Activated T-cell treated with anti-CD3 and anti-CD28 coated beads, Interleukin-2, amount 50 U/mL, for 72 hours (primary cell): ENCODE measurements at regions not wholly inside any gene's neighbourhood (a gene's known extent, or its start where the extent isn't known, plus 50 kb on each side); places are given as distances from the start of the nearest gene placed in this dataset.
"Not testable (repeated sequence)": the region's sequence is repeated elsewhere in the genome, so short reads cannot be mapped to it uniquely, and the experiment has no call there.

Experiments used
- ATAC-seq, 2 donors: fragments of 150-1000 bp; cut with Tn5 transposase; replicated peaks in 1 of 2; 2 replicates each; pipeline ENCODE4 v1.10.0; 2021; ENCODE audit warnings: moderate library complexity in 2 of 2, mild to moderate bottlenecking in 1 of 2
- DNase-seq, 2 donors: peaks; one replicate each; pipeline ENCODE4 v3.0.0; 2021 to 2022; ENCODE audit warnings: mixed read lengths in 1 of 2
- H3K27ac Mint-ChIP-seq: one replicate; pipeline ENCODE4 v1.8.0; 2022; ENCODE audit warnings: mild to moderate bottlenecking, moderate library complexity, mixed read lengths
- H3K27me3 Mint-ChIP-seq: one replicate; pipeline ENCODE4 v1.8.0; 2022; ENCODE audit warnings: low read depth, mixed read lengths
- H3K36me3 Mint-ChIP-seq, 2 donors: one replicate each; pipeline ENCODE4 v1.8.0; 2022; ENCODE audit warnings: mixed read lengths in 2 of 2, mild to moderate bottlenecking in 1 of 2; ENCODE audit not compliant: insufficient read depth in 2 of 2
- H3K4me1 Mint-ChIP-seq: one replicate; pipeline ENCODE4 v1.8.0; 2022; ENCODE audit warnings: low read depth, mixed read lengths
- H3K4me3 Mint-ChIP-seq, 2 donors: one replicate each; pipeline ENCODE4 v1.8.0; 2022; ENCODE audit warnings: mild to moderate bottlenecking in 2 of 2, mixed read lengths in 2 of 2, moderate library complexity in 2 of 2
- H3K9me3 Mint-ChIP-seq, 2 donors: one replicate each; pipeline ENCODE4 v1.8.0; 2022; ENCODE audit warnings: mixed read lengths in 2 of 2

GRCh38 chr1:144140243-144140642 is 168.5 kb upstream of the FAM72C start:
- not testable (repeated sequence) for H3K4me1 Mint-ChIP-seq, H3K27me3 Mint-ChIP-seq, H3K36me3 Mint-ChIP-seq, H3K4me3 Mint-ChIP-seq, DNase-seq, H3K9me3 Mint-ChIP-seq, H3K27ac Mint-ChIP-seq, ATAC-seq

DNA sequence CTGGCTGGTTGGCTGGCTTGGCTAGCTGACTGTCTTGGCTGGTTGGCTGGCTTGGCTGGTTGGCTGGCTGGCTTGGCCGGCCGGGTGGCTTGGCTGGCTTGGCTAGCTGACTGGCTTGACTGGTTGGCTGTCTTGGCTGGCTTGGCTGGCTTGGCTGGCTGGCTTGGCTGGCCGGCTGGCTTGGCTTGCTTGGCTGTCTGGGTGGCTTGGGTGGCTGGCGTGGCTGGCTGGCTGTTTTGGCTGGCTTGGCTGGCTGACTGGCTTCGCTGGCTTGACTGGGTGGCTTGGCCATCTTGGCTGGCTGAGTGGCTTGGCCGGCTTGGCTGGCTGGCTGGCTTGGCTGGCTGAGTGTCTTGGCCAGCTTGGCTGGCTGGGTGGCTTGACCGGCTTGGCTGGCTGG is 133.2 kb upstream of the FAM72C start:
- DNase-seq, ATAC-seq, H3K4me3 Mint-ChIP-seq, H3K9me3 Mint-ChIP-seq, H3K27me3 Mint-ChIP-seq, H3K27ac Mint-ChIP-seq, H3K36me3 Mint-ChIP-seq, H3K4me1 Mint-ChIP-seq: not testable (repeated sequence)

GRCh38 chr1:144104000-144104677 is 132.4 kb upstream of the FAM72C start:
- DNase-seq = peak; percentile 18 to 35
- H3K36me3 Mint-ChIP-seq, H3K4me1 Mint-ChIP-seq, H3K9me3 Mint-ChIP-seq, H3K27me3 Mint-ChIP-seq, H3K27ac Mint-ChIP-seq, H3K4me3 Mint-ChIP-seq: not testable (repeated sequence)
- peak in 1 of 2 donors; percentile 11 for ATAC-seq

- not testable (repeated sequence) for H3K9me3 Mint-ChIP-seq, H3K36me3 Mint-ChIP-seq, H3K4me1 Mint-ChIP-seq, H3K4me3 Mint-ChIP-seq, H3K27ac Mint-ChIP-seq, H3K27me3 Mint-ChIP-seq
- peak; percentile 10 to 33 for DNase-seq
- peak in 1 of 2 donors; percentile 17 for ATAC-seq
These were observed 131.5 kb upstream of the FAM72C start for GRCh38 chr1:144103156-144103880.

DNA sequence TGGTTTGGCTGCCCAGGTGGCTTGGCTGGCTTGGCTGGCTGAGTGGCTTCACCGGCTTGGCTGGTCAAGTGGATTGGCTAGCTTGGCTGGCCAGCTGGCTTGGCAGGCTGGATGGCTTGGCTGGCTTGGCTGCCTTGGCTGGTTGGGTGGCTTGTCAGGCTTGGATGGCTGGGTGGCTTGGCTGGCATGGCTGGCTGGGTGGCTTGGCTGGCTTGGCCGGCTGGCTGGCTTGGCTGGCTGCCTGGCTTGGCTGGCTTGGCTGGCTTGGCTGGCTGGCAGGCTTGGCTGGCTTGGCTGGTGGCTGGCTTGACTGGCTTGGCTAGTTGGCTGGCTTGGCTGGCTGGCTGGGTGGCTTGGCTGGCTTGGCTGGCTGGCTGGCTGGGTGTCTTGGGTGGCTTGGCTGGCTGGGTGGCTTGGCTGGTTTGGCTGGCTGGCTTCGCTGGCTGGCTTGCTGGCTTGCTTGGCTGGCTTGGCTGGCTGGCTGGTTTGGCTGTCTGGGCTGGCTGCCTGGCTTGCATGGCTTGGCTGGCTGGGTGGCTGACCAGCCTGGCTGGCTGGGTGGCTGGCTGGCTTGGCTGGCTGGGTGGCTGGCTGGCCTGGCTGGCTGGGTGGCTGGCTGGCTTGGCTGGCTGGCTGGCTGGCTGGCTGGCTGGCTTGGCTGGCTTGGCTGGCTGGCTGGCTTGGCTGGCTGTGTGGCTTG is 130.4 kb upstream of the FAM72C start:
- ATAC-seq, H3K36me3 Mint-ChIP-seq, H3K27me3 Mint-ChIP-seq, H3K9me3 Mint-ChIP-seq, H3K4me1 Mint-ChIP-seq, H3K27ac Mint-ChIP-seq, H3K4me3 Mint-ChIP-seq: not testable (repeated sequence)
- peak; percentile 2 for DNase-seq

- Mint-ChIP-seq H3K27ac (no peak overlapping the region), H3K27me3 (no peaks in the 10 kb centered on the region), H3K4me1 (no peaks in the 10 kb centered on the region)
These were observed 129.7 kb upstream of the FAM72C start for GRCh38 chr1:144101397-144102045.

GRCh38 chr1:144077167-144077841 is 105.5 kb upstream of the FAM72C start:
- not testable (repeated sequence) for H3K36me3 Mint-ChIP-seq, H3K4me1 Mint-ChIP-seq, H3K9me3 Mint-ChIP-seq, ATAC-seq, H3K27ac Mint-ChIP-seq, H3K27me3 Mint-ChIP-seq
- peak; percentile 2 to 40 for DNase-seq
- peak overlapping the region; percentile 62 to 70 for H3K4me3 Mint-ChIP-seq

More at GRCh38 chr1:144101397-144102045, 129.7 kb upstream of the FAM72C start:
- DNase-seq = peak in 1 of 2 donors; percentile 1
- no peak for ATAC-seq
- Mint-ChIP-seq H3K4me3 (no peak overlapping the region), H3K9me3 (no peaks in the 10 kb centered on the region), H3K36me3 (no peaks in the 10 kb centered on the region)

GRCh38 chr1:144076646-144077045 is 104.9 kb upstream of the FAM72C start:
- H3K4me3 Mint-ChIP-seq = not testable (repeated sequence)

DNA sequence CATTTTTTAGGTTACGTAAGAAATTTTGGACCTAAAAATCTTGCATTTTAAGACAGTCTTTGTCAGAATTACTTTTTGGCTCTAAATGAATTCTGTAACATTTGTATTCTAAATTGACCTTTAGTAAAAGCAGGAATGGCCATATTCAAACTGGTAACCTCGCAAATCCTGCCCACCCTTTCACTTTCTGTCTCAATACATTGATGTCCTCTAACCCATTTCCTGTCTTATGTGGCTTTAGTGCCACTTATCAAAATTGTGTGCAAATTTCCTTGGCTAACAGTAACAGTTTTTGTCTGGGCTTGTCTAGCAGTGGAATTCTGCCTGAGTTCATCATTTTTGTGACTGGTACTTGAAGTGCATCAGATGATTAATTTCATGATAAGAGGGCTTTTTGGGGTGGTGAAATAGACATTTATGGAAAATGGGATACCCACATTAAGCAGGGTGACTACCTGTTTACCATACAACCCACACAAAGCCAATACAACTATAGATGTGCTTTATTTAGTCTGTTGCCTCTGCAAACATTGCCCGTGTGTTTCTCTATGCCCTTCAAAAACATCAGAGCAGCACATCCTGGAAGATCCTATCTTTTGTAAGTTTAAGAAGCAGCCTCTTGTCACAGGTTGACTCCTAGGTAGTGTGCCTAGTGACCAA is 98.7 kb upstream of the FAM72C start:
- H3K27ac Mint-ChIP-seq, H3K9me3 Mint-ChIP-seq: not testable (repeated sequence)
- peak; percentile 49 to 58 for ATAC-seq

More at GRCh38 chr1:144076646-144077045, 104.9 kb upstream of the FAM72C start:
- not testable (repeated sequence) for ATAC-seq, DNase-seq, H3K27ac Mint-ChIP-seq, H3K27me3 Mint-ChIP-seq, H3K4me1 Mint-ChIP-seq, H3K9me3 Mint-ChIP-seq, H3K36me3 Mint-ChIP-seq

DNA sequence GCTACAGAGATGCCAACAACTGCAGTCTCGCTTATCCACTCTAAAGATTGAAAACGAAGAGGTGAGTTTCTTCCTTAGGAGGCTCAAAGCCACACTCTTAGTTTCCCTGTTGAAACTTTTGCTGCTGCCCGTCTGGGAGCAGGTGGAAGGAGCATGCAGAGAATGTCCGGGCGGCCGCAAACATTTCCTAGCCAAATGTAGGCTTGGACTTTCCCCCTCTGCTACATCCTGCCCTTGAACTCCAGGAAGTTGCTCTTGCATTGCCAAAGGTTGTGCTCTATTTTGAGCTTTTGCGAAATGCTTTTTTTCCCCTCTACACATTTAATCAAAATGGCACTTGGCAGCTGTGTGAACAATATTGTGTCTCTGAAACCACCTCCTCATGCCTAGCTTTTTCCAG is 95.3 kb upstream of the FAM72C start:
- not testable (repeated sequence) for H3K36me3 Mint-ChIP-seq, DNase-seq, H3K27me3 Mint-ChIP-seq, H3K9me3 Mint-ChIP-seq, H3K27ac Mint-ChIP-seq, H3K4me3 Mint-ChIP-seq, H3K4me1 Mint-ChIP-seq, ATAC-seq

More for the DNA sequence above, 98.7 kb upstream of the FAM72C start:
- not testable (repeated sequence) for H3K4me1 Mint-ChIP-seq, H3K27me3 Mint-ChIP-seq, H3K4me3 Mint-ChIP-seq, H3K36me3 Mint-ChIP-seq, DNase-seq

DNA sequence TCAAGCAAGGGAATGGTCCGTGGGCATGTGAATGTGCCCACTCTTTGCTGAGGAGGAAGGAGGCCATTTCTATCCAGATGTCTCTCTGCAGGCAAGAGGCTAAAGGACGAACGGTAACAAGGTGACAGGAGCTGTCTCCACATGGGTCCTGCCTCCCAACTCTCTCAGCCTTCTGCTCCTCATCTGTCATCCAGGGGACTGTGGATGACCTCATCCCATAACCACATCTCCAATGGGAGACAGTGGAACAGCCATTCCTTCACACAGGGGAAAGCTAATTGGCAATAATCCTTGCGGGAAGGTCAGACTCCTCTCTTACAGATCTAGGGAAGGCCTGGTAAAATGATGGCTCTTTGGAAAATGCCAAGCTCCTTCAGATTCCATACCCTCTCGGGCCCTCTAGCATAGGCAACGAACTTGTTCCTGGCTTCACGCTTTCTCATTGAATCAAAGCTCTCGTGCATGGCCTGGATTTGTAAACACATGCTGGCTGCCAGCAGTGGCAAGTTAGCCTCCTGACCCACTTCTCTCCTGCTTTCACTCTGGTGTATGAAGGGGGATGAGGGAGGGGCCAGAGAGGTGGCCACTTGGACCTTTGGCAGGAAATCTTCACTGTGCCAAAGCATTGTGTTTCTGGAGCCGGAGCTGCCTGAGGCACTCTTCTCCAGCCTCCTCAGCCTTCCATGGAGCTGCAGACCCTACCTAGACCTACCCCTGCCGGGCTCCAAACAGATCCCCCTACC is 94.5 kb upstream of the FAM72C start:
- not testable (repeated sequence) for H3K4me3 Mint-ChIP-seq, H3K27me3 Mint-ChIP-seq, H3K4me1 Mint-ChIP-seq, ATAC-seq, DNase-seq, H3K36me3 Mint-ChIP-seq, H3K9me3 Mint-ChIP-seq, H3K27ac Mint-ChIP-seq
